ENCODE measurements at regions not wholly inside any gene's neighbourhood (a gene's known extent, or its start where the extent isn't known, plus 50 kb on each side); places are given as distances from the start of the nearest gene placed in this dataset.

DNA sequence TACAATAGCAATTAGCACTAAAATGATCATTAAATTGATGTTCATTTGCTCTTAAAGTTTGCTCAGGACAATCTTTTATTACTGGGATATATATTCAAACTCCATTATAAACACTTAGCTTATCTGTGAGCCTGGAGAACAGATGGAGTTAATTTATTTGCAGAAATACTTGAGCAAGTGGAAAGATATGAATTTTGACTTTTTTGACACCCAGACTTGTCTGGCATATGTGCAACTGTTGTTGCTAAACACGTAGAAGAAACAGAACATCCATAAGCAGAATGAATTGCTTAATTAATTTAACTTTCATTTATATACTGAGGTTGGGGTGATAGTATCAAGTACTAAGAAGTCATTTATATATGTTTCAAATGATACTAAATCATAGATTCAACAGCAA, 820.7 kb upstream of the TYRP1 start:
- H3K36me3 ChIP-seq = no peaks in the 10 kb centered on the region
- H3K4me1 ChIP-seq = no peaks in the 10 kb centered on the region
- ATAC-seq (no peak), DNase-seq (no peak)
- no peaks in the 10 kb centered on the region for H3K27me3 ChIP-seq
- no peak overlapping the region for H3K27ac ChIP-seq
- no peaks in the 10 kb centered on the region for H3K9me3 ChIP-seq
- TF ChIP-seq, protein P1, sequence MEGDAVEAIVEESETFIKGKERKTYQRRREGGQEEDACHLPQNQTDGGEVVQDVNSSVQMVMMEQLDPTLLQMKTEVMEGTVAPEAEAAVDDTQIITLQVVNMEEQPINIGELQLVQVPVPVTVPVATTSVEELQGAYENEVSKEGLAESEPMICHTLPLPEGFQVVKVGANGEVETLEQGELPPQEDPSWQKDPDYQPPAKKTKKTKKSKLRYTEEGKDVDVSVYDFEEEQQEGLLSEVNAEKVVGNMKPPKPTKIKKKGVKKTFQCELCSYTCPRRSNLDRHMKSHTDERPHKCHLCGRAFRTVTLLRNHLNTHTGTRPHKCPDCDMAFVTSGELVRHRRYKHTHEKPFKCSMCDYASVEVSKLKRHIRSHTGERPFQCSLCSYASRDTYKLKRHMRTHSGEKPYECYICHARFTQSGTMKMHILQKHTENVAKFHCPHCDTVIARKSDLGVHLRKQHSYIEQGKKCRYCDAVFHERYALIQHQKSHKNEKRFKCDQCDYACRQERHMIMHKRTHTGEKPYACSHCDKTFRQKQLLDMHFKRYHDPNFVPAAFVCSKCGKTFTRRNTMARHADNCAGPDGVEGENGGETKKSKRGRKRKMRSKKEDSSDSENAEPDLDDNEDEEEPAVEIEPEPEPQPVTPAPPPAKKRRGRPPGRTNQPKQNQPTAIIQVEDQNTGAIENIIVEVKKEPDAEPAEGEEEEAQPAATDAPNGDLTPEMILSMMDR (IDR thresholded peaks at IDR 0.05) = no peak
- H3K4me3 ChIP-seq = no peak overlapping the region
- intact Hi-C loops (cut with DNase I) = no loop called here

DNA sequence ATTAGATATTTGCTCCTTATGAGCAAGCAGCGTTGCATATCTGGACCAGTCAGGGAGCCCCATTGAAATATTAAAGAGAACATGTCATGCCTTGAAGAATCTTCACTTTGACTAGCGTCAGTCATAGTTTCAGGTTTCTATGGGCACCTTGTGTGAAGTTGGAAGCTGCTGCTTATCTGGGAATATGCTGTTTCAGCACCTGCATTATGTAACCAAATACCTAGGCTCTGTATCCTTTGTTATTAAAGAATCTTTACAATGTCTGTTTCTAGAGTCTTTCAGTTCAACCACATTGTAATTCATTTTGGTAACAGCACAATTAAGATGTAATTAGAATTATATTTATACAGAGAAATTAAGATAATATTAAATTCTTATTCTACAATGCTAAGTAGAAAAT, 818.8 kb upstream of the TYRP1 start:
- Histone ChIP-seq H3K36me3 (no peaks in the 10 kb centered on the region), H3K27me3 (no peaks in the 10 kb centered on the region), H3K27ac (no peak overlapping the region), H3K4me1 (no peaks in the 10 kb centered on the region), H3K9me3 (no peaks in the 10 kb centered on the region), H3K4me3 (no peak overlapping the region)
- TF ChIP-seq, protein P1 (IDR thresholded peaks at IDR 0.05) = no peak
- intact Hi-C loops (cut with DNase I) = no loop called here
- DNase-seq (no peak), ATAC-seq (no peak)

DNA sequence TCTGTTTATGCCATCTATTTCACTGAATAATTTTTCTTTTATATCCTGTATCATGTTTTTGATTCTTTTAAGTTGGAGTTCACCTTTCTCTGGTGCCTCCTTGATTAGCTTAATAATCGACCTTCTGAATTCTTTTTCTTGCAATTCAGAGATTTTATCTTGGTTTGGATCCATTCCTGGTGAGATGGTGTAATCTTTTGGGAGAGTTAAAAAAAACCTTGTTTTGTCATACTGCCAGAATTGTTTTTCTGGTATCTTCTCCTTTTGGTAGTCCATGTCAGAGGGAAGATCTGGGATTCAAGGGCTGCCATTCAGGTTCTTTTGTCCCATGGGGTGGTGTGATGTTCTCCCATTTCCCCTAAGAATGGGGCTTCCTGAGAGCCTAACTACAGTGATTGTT, 800.8 kb upstream of the TYRP1 start:
- Histone ChIP-seq H3K9me3 (peaks cover 0 to 19% of the 10 kb centered on the region in 2 donors), H3K27me3 (no peaks in the 10 kb centered on the region), H3K36me3 (no peaks in the 10 kb centered on the region), H3K4me3 (no peak overlapping the region), H3K27ac (no peak overlapping the region), H3K4me1 (no peaks in the 10 kb centered on the region)
- no peak for ATAC-seq
- DNase-seq = no peak
- TF ChIP-seq, protein P1 (IDR thresholded peaks at IDR 0.05) = no peak
- intact Hi-C loops (cut with DNase I) = no loop called here

DNA sequence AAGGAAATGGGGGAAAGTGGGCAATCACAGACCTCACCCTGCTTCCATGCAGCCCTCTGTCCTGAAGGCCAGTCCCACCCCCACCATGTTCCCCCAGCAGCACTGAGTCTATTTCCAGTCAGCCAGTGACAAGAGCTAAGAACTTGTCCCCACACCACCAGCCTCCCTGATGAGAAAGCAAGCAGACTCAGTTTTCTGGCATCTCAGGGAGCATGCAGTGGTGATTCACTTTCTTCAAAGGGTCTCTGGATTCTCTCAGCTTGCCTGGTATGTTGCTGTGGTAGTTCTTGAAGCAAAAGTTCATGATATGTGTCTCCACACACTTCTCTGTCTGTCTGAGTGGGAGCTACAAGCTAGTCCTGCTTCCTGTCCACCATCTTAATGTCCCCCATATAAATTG, 799.9 kb upstream of the TYRP1 start:
- intact Hi-C loops (cut with DNase I) = no loop called here
- TF ChIP-seq, protein P1 (IDR thresholded peaks at IDR 0.05) = no peak
- ATAC-seq = no peak

DNA sequence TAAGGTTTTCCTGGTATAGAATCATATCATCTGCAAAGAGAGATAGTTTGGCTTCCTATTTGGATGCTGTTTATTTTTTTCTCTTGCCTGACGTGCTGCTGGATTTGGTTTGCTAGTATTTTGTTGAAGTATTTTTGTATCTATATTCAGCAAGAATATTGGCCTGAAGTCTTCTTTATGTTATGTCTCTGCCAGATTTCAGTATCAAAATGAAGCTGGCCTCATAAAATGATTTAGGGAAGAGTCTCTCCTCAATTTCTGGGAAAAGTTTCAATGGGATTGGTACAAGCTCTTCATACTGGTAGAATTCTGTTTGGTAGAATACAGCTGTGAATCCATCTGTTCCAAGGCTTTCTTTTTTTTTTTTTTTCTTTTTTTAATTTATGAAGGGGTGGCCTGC, 799.0 kb upstream of the TYRP1 start:
- H3K4me1 ChIP-seq = no peaks in the 10 kb centered on the region
- no peak for DNase-seq
- no peak overlapping the region for H3K27ac ChIP-seq
- no peaks in the 10 kb centered on the region for H3K27me3 ChIP-seq
- TF ChIP-seq, protein P1 (IDR thresholded peaks at IDR 0.05) = no peak
- intact Hi-C loops (cut with DNase I) = no loop called here
- no peak overlapping the region for H3K4me3 ChIP-seq
- no peak for ATAC-seq
- H3K36me3 ChIP-seq = no peaks in the 10 kb centered on the region
- H3K9me3 ChIP-seq = peaks cover 0 to 19% of the 10 kb centered on the region in 2 donors

More for the DNA sequence above, 799.9 kb upstream of the TYRP1 start:
- Histone ChIP-seq H3K4me1 (no peaks in the 10 kb centered on the region), H3K9me3 (peaks cover 0 to 19% of the 10 kb centered on the region in 2 donors), H3K36me3 (no peaks in the 10 kb centered on the region), H3K4me3 (no peak overlapping the region), H3K27ac (no peak overlapping the region), H3K27me3 (no peaks in the 10 kb centered on the region)
- no peak for DNase-seq

All from left lung (tissue), 4 donors.